ENCODE measurements at regions not wholly inside any gene's neighbourhood (a gene's known extent, or its start where the extent isn't known, plus 50 kb on each side); places are given as distances from the start of the nearest gene placed in this dataset.

- TF ChIP-seq, protein P1, sequence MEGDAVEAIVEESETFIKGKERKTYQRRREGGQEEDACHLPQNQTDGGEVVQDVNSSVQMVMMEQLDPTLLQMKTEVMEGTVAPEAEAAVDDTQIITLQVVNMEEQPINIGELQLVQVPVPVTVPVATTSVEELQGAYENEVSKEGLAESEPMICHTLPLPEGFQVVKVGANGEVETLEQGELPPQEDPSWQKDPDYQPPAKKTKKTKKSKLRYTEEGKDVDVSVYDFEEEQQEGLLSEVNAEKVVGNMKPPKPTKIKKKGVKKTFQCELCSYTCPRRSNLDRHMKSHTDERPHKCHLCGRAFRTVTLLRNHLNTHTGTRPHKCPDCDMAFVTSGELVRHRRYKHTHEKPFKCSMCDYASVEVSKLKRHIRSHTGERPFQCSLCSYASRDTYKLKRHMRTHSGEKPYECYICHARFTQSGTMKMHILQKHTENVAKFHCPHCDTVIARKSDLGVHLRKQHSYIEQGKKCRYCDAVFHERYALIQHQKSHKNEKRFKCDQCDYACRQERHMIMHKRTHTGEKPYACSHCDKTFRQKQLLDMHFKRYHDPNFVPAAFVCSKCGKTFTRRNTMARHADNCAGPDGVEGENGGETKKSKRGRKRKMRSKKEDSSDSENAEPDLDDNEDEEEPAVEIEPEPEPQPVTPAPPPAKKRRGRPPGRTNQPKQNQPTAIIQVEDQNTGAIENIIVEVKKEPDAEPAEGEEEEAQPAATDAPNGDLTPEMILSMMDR (IDR thresholded peaks at IDR 0.05), result no peak
- TF ChIP-seq EP300 (IDR thresholded peaks at IDR 0.05) (no peak), POLR2AphosphoS5 (IDR thresholded peaks at IDR 0.05) (no peak), POLR2A (IDR thresholded peaks at IDR 0.05) (no peak)
These were observed 216.8 kb upstream of the MYT1L start for GRCh38 chr2:2547911-2548310.

GRCh38 chr2:2547451-2547850 lies 216.4 kb upstream of the MYT1L start:
- 78 to 82% methylated on average over 3 of the region's 3 CpGs for WGBS, 2 donors
- intact Hi-C loops (cut with DNase I), result no loop called here
- H3K4me3 ChIP-seq, result no peak overlapping the region

More at GRCh38 chr2:2547911-2548310, 216.8 kb upstream of the MYT1L start:
- Histone ChIP-seq H3K4me3 (no peak overlapping the region), H3K27ac (no peak overlapping the region), H3K9me3 (peaks cover 0 to 6% (median 4%) of the 10 kb centered on the region in 4 donors), H3K4me1 (no peaks in the 10 kb centered on the region), H3K36me3 (no peaks in the 10 kb centered on the region), H3K27me3 (no peaks in the 10 kb centered on the region)
- DNase-seq, result no peak
- intact Hi-C loops (cut with DNase I), result no loop called here
- 65 to 71% methylated on average over 4 of the region's 4 CpGs for WGBS, 2 donors

DNA sequence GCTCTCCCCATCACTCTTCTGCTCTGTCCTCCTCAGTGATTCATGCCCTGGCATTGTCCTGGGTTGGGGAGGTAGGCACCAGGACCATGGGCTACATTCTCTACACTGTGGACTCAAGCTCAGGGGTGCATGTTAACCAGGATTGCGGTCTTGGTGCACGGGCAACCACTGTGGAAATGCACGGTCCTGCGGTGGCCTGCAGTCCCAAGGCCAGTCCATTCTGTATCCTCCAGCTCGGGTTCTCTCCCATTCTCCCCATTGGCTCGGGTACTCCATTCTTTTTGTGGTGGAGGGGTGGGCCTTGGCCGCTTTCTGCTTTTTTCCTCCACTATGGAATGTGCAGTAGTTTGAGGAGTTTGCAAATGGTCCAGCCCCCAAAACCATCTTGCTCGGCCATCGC lies 215.0 kb upstream of the MYT1L start:
- 92 to 93% methylated on average over 9 of the region's 9 CpGs for WGBS, 2 donors
- no peaks in the 10 kb centered on the region for H3K36me3 ChIP-seq
- H3K27me3 ChIP-seq, result no peaks in the 10 kb centered on the region
- H3K27ac ChIP-seq, result no peak overlapping the region
- intact Hi-C loops (cut with DNase I), result no loop called here
- TF ChIP-seq EP300 (IDR thresholded peaks at IDR 0.05) (no peak), POLR2A (IDR thresholded peaks at IDR 0.05) (no peak), POLR2AphosphoS5 (IDR thresholded peaks at IDR 0.05) (no peak)
- TF ChIP-seq, protein P1 (IDR thresholded peaks at IDR 0.05), result no peak
- no peak overlapping the region for H3K4me3 ChIP-seq
- H3K4me1 ChIP-seq, result no peaks in the 10 kb centered on the region
- H3K9me3 ChIP-seq, result no peaks in the 10 kb centered on the region
- no peak for DNase-seq

More at GRCh38 chr2:2547451-2547850, 216.4 kb upstream of the MYT1L start:
- H3K27me3 ChIP-seq, result no peaks in the 10 kb centered on the region
- H3K27ac ChIP-seq, result no peak overlapping the region
- H3K9me3 ChIP-seq, result peaks cover 0 to 2% (median under 1%) of the 10 kb centered on the region in 4 donors
- TF ChIP-seq, protein P1 (IDR thresholded peaks at IDR 0.05), result no peak
- TF ChIP-seq EP300 (IDR thresholded peaks at IDR 0.05) (no peak), POLR2A (IDR thresholded peaks at IDR 0.05) (no peak), POLR2AphosphoS5 (IDR thresholded peaks at IDR 0.05) (no peak)
- H3K4me1 ChIP-seq, result no peaks in the 10 kb centered on the region
- DNase-seq, result no peak
- no peaks in the 10 kb centered on the region for H3K36me3 ChIP-seq

- DNase-seq, result no peak
- 63 to 65% methylated on average over 25 of the region's 25 CpGs for whole genome bisulfite sequencing, 2 donors
- no peak overlapping the region for H3K27ac ChIP-seq
- no peaks in the 10 kb centered on the region for H3K4me1 ChIP-seq
- no peaks in the 10 kb centered on the region for H3K27me3 ChIP-seq
- H3K4me3 ChIP-seq, result no peak overlapping the region
- H3K36me3 ChIP-seq, result no peaks in the 10 kb centered on the region
- intact Hi-C loops (cut with DNase I), result no loop called here
- TF ChIP-seq POLR2A (IDR thresholded peaks at IDR 0.05), result no peak
- TF ChIP-seq, protein P1 (IDR thresholded peaks at IDR 0.05), result no peak
- TF ChIP-seq POLR2AphosphoS5 (IDR thresholded peaks at IDR 0.05), result no peak
- TF ChIP-seq EP300 (IDR thresholded peaks at IDR 0.05), result no peak
- H3K9me3 ChIP-seq, result no peaks in the 10 kb centered on the region
These were observed 212.0 kb upstream of the MYT1L start for GRCh38 chr2:2542966-2543611.

DNA sequence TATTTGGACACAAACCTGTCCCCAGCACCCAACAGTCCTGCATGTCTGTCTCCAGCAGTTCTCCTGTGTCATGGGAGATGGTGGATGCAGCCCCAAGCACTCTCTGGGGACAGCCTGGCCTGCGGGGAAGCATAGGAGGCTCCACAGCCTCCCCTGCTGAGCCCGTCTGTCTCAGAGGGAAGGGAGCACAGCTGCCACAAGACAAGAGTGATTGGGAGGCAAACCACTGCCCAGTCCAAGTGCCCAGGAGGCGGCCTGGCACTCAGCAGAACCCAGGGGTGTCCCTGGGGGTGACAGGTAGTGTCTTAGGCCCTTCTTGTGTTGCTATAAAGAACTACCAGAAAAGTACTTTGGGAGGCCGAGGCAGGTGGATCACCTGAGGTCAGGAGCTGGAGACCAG lies 211.2 kb upstream of the MYT1L start:
- intact Hi-C loops (cut with DNase I), result no loop called here

More for the DNA sequence above, 211.2 kb upstream of the MYT1L start:
- Histone ChIP-seq H3K4me3 (no peak overlapping the region), H3K27ac (no peak overlapping the region), H3K9me3 (no peaks in the 10 kb centered on the region), H3K4me1 (no peaks in the 10 kb centered on the region), H3K36me3 (no peaks in the 10 kb centered on the region), H3K27me3 (no peaks in the 10 kb centered on the region)
- WGBS, 2 donors, result 75 to 85% methylated on average over 4 of the region's 4 CpGs
- TF ChIP-seq, protein P1 (IDR thresholded peaks at IDR 0.05), result no peak
- TF ChIP-seq EP300 (IDR thresholded peaks at IDR 0.05) (no peak), POLR2A (IDR thresholded peaks at IDR 0.05) (no peak)
- no peak for DNase-seq

Data from sigmoid colon (tissue), 6 donors.